DOHH2 (cell line): ENCODE measurements at regions not wholly inside any gene's neighbourhood (a gene's known extent, or its start where the extent isn't known, plus 50 kb on each side); places are given as distances from the start of the nearest gene placed in this dataset.

Source experiments
- EZH2phosphoT487 ChIP-seq: fragments of 200-600 bp; sonication (generic); IDR thresholded peaks from 2 replicates; pipeline ENCODE4 v1.6.1; 2017; ENCODE audit warnings: borderline replicate concordance, mild to moderate bottlenecking, antibody characterized with exemption, low read length, moderate library complexity, mixed read lengths
- TF ChIP-seq, protein P1 (sequence below): fragments of 200-600 bp; sonication (generic); IDR thresholded peaks from one replicate; pipeline ENCODE4 v1.5.1; 2014; ENCODE audit warnings: antibody characterized with exemption, mild to moderate bottlenecking, low read depth, low read length; ENCODE audit not compliant: poor library complexity, severe bottlenecking

DNA sequence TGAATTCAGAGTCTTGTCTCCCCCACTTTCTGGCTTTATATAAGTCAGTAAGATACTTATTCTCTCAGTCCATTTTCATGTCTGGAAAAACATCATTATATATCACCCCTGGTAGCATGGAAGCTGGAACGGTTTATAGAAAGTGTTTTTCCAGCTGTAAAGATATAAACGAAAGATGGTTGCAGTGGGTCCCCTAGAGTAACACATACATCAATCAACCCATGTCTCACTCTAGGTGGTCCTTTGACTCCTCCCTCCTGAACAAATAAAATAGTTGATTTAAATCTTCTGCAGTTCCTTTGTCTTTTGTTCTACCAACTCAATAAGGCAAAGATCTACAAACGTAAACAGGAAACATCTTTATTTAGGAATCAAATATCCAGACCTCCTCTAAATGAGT, 1306.1 kb upstream of the TENM3 start:
- TF ChIP-seq, protein P1, sequence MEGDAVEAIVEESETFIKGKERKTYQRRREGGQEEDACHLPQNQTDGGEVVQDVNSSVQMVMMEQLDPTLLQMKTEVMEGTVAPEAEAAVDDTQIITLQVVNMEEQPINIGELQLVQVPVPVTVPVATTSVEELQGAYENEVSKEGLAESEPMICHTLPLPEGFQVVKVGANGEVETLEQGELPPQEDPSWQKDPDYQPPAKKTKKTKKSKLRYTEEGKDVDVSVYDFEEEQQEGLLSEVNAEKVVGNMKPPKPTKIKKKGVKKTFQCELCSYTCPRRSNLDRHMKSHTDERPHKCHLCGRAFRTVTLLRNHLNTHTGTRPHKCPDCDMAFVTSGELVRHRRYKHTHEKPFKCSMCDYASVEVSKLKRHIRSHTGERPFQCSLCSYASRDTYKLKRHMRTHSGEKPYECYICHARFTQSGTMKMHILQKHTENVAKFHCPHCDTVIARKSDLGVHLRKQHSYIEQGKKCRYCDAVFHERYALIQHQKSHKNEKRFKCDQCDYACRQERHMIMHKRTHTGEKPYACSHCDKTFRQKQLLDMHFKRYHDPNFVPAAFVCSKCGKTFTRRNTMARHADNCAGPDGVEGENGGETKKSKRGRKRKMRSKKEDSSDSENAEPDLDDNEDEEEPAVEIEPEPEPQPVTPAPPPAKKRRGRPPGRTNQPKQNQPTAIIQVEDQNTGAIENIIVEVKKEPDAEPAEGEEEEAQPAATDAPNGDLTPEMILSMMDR: no peak
- TF ChIP-seq EZH2phosphoT487: no peak
